ENCODE measurements at regions not wholly inside any gene's neighbourhood (a gene's known extent, or its start where the extent isn't known, plus 50 kb on each side); places are given as distances from the start of the nearest gene placed in this dataset.

GRCh38 chr7:96495751-96496216, 173.9 kb upstream of the SLC25A13 start:
- TF ChIP-seq CTCF (IDR thresholded peaks at IDR 0.05) (no peak), EZH2 (IDR thresholded peaks at IDR 0.05) (no peak)

All from neural progenitor cell (in vitro differentiated cells).